Colonic mucosa (tissue), 4 donors: ENCODE measurements at regions not wholly inside any gene's neighbourhood (a gene's known extent, or its start where the extent isn't known, plus 50 kb on each side); places are given as distances from the start of the nearest gene placed in this dataset.

Source experiments
- DNase-seq: peaks from one replicate; pipeline ENCODE4 v3.0.0-alpha.2; 2020
- H3K27ac ChIP-seq: fragments of 200-600 bp; one replicate; pipeline ENCODE4 v1.8.0; 2021
- H3K27me3 ChIP-seq: fragments of 200-600 bp; one replicate; pipeline ENCODE4 v1.8.0; 2021
- H3K36me3 ChIP-seq: fragments of 200-600 bp; one replicate; pipeline ENCODE4 v1.8.0; 2021
- H3K4me1 ChIP-seq: fragments of 200-600 bp; one replicate; pipeline ENCODE4 v1.8.0; 2021; ENCODE audit warnings: mild to moderate bottlenecking
- H3K4me3 ChIP-seq: fragments of 200-600 bp; one replicate; pipeline ENCODE4 v1.8.0; 2021
- H3K9ac ChIP-seq, 2 donors: one replicate each; pipeline ENCODE4 v1.7.0; 2013; ENCODE audit warnings: control low read depth in 2 of 2, low read depth in 2 of 2, low read length in 2 of 2
- H3K9me3 ChIP-seq: fragments of 200-600 bp; one replicate; pipeline ENCODE4 v1.8.0; 2021
- CTCF ChIP-seq: fragments of 200-600 bp; IDR thresholded peaks from one replicate; pipeline ENCODE4 v1.8.0; 2022; ENCODE audit warnings: antibody characterized with exemption, mild to moderate bottlenecking
- intact Hi-C: fragments of 100-400 bp; cut with DNase I; formaldehyde crosslinking; loops from one replicate; pipeline ENCODE4 v1.14.1; 2022
- donor health status: healthy.
- donor health status: DM: no; HTN: no; CAD: no.
- donor health status: DM: no; HTN: no; CAD: no.

DNA sequence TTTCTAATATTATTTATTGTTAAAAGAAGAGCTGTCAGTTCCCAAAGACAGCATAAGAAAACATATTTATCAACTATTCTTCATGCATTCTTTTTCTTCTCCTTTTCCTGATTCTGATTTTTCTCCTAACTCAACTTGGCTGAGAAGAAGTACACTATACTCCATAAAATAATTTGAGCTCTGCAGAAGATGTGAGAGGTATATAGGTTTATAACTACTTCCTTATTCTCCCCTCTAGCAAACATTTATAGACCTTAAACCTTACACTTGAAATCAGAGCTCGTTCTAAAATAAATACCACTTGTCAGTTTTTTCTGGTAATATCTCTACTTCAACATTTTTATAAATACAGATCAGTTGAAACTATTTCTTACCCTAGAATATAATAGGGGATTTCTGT is 724.8 kb upstream of the GRAMD2B start:
- no peak for DNase-seq
- Histone ChIP-seq H3K4me3 (no peak overlapping the region), H3K27ac (no peak overlapping the region), H3K9me3 (no peaks in the 10 kb centered on the region), H3K27me3 (no peaks in the 10 kb centered on the region), H3K36me3 (no peaks in the 10 kb centered on the region), H3K4me1 (no peaks in the 10 kb centered on the region), H3K9ac (no peak overlapping the region)
- no peak for TF ChIP-seq CTCF
- intact Hi-C loops, result no loop called here

DNA sequence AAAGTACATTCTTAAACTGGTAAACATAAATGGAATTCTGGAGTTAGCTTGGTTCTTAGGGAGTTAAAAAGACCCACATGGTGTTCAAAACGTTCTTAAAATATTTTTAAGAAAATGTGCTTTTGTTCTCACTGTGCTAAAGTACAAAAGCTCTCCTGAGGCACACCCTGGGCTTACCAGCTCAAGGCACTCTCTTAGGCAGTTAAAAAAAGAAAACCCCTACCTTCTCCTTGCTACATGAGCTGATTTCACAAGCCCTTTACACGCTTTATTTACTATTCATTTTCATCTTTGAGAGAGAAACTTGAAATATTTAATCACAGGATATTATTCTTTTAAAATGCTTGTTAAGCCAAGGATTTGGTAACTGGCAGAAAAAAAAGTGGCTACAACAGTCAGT is 723.3 kb upstream of the GRAMD2B start:
- H3K4me1 ChIP-seq, result no peaks in the 10 kb centered on the region
- no peak for DNase-seq
- H3K9ac ChIP-seq, result no peak overlapping the region
- no peaks in the 10 kb centered on the region for H3K36me3 ChIP-seq
- H3K4me3 ChIP-seq, result no peak overlapping the region
- H3K27ac ChIP-seq, result peak overlapping the region; percentile 23
- intact Hi-C loops, result no loop called here
- H3K27me3 ChIP-seq, result no peaks in the 10 kb centered on the region
- no peaks in the 10 kb centered on the region for H3K9me3 ChIP-seq
- no peak for TF ChIP-seq CTCF

DNA sequence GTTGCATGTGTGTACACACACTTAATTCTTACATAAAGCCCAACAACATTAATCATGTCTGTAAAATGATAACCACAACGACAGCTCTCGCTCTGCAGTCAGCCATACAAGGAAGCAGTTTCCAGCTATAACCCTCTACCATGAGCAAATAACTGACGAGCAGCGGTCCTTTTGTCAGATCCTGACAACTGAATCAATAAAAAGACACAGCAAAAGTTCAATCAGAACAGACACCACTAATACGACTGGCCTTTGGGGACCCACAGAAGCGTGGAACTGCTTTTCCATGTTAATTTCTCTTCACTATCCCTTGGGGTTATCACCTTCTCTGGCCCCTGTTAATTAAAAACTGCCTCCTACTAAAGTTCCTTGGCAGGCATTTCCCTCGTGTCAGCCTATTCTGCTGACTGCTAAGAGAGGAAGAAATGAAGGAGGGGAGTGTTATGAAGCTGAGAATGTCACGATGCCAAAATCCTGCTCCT is 722.8 kb upstream of the GRAMD2B start:
- no peak for TF ChIP-seq CTCF
- H3K4me3 ChIP-seq, result no peak overlapping the region
- no peaks in the 10 kb centered on the region for H3K36me3 ChIP-seq
- intact Hi-C loops, result no loop called here
- H3K27me3 ChIP-seq, result no peaks in the 10 kb centered on the region
- H3K27ac ChIP-seq, result peak overlapping the region; percentile 39
- peak; percentile 44 for DNase-seq
- no peaks in the 10 kb centered on the region for H3K4me1 ChIP-seq
- peak overlapping the region in 1 of 2 donors; percentile 31 for H3K9ac ChIP-seq
- no peaks in the 10 kb centered on the region for H3K9me3 ChIP-seq

- TF ChIP-seq CTCF, result no peak
- intact Hi-C loops, result no loop called here
- DNase-seq, result no peak
- Histone ChIP-seq H3K9me3 (no peaks in the 10 kb centered on the region), H3K9ac (no peak overlapping the region), H3K27me3 (no peaks in the 10 kb centered on the region), H3K4me3 (no peak overlapping the region), H3K27ac (no peak overlapping the region), H3K4me1 (no peaks in the 10 kb centered on the region), H3K36me3 (no peaks in the 10 kb centered on the region)
Observed at GRCh38 chr5:125703616-125704015, 719.6 kb upstream of the GRAMD2B start.

- intact Hi-C loops, result no loop called here
- TF ChIP-seq CTCF, result no peak
- no peak overlapping the region for H3K4me3 ChIP-seq
Observed at GRCh38 chr5:125704888-125705287, 718.3 kb upstream of the GRAMD2B start.

GRCh38 chr5:125708583-125708982 is 714.6 kb upstream of the GRAMD2B start:
- intact Hi-C loops, result no loop called here
- Histone ChIP-seq H3K27ac (no peak overlapping the region), H3K4me1 (no peaks in the 10 kb centered on the region), H3K9ac (no peak overlapping the region), H3K9me3 (no peaks in the 10 kb centered on the region), H3K36me3 (no peaks in the 10 kb centered on the region), H3K27me3 (no peaks in the 10 kb centered on the region), H3K4me3 (no peak overlapping the region)
- TF ChIP-seq CTCF, result no peak
- no peak for DNase-seq

More at GRCh38 chr5:125704888-125705287, 718.3 kb upstream of the GRAMD2B start:
- H3K9ac ChIP-seq, result no peak overlapping the region
- H3K36me3 ChIP-seq, result no peaks in the 10 kb centered on the region
- no peaks in the 10 kb centered on the region for H3K4me1 ChIP-seq
- DNase-seq, result no peak
- H3K27me3 ChIP-seq, result no peaks in the 10 kb centered on the region
- no peaks in the 10 kb centered on the region for H3K9me3 ChIP-seq
- H3K27ac ChIP-seq, result no peak overlapping the region
